ENCODE measurements at regions not wholly inside any gene's neighbourhood (a gene's known extent, or its start where the extent isn't known, plus 50 kb on each side); places are given as distances from the start of the nearest gene placed in this dataset.

GRCh38 chr13:64057372-64058020 lies 2641.8 kb upstream of the PCDH20 start:
- Histone ChIP-seq H3K27me3 (ENCODE audit: control insufficient read depth in 1 of 2, insufficient read depth in 2 of 2, low read length in 2 of 2) (no peaks in the 10 kb centered on the region), H3K4me2 (ENCODE audit: low read depth, low read length) (no peak overlapping the region), H3K4me3 (replicated peaks in 1 of 3; ENCODE audit: insufficient read depth in 1 of 3, low read depth in 2 of 3, low read length in 3 of 3) (no peak overlapping the region), H4K20me1 (ENCODE audit: insufficient read depth, low read length) (no peaks in the 10 kb centered on the region), H3K9me3 (ENCODE audit: low read length) (no peaks in the 10 kb centered on the region), H2AFZ (ENCODE audit: low read length) (no peak overlapping the region), H3K79me2 (ENCODE audit: insufficient read depth, low read length) (no peaks in the 10 kb centered on the region), H3K4me1 (ENCODE audit: insufficient read depth, low read length) (peaks cover 9% of the 10 kb centered on the region), H3K27ac (ENCODE audit: extremely low read length, insufficient read depth, low read length) (no peak overlapping the region), H3K9ac (ENCODE audit: insufficient read depth, low read depth, low read length) (no peak overlapping the region), H3K36me3 (replicated peaks in 1 of 2; ENCODE audit: control insufficient read depth in 1 of 2, insufficient read depth in 2 of 2, low read length in 2 of 2) (no peaks in the 10 kb centered on the region; a peak in 1 of 5 replicates)
- peak; percentile 54 for FAIRE-seq
- WGBS (ENCODE audit: low lambda C conversion rate): 76% methylated on average over 2 of the region's 2 CpGs
- ATAC-seq: peak; percentile 76
- DNase-seq (ENCODE audit: low spot score): peak; percentile 33
- intact Hi-C loops (cut with micrococcal nuclease; ENCODE audit: unreplicated experiment): no loop called here
- POLR2A ChIA-PET: interaction anchor here (1.2 kb wide), 1 partner anchor 17 kb away, joined by 3 read pairs; no protein-coding TSS in a partner anchor
- BruUV-seq (replicated peaks): no TSS peak
- CTCF ChIA-PET (ENCODE audit: low intra/inter-chr PET ratio, low total read pairs): no interaction called here
- in situ Hi-C loops (cut with HindIII; ENCODE audit: extremely low pct_ligation_motif_present, low pct_unique_long_range_greater_than_20kb): no loop called here
- TF ChIP-seq ZNF383 (CRISPR knock-in tag; IDR thresholded peaks at IDR 0.05; ENCODE audit: borderline replicate concordance): no peak
- 0 out of 2 replicates have a peak, but pooled peaks have one; percentile 43 for TF ChIP-seq ZMYM4 (CRISPR knock-in tag; IDR thresholded peaks at IDR 0.05)
- TF ChIP-seq MED1 (CRISPR knock-in tag; IDR thresholded peaks at IDR 0.05): no peak
- no peak for TF ChIP-seq KLF13 (CRISPR knock-in tag; IDR thresholded peaks at IDR 0.05)
- TF ChIP-seq DRAP1 (CRISPR knock-in tag; IDR thresholded peaks at IDR 0.05): no peak
- TF ChIP-seq HNF4A (CRISPR knock-in tag; IDR thresholded peaks at IDR 0.05): 0 out of 2 replicates have a peak, but pooled peaks have one; percentile 27
- no peak for TF ChIP-seq KLF12 (CRISPR knock-in tag; IDR thresholded peaks at IDR 0.05; ENCODE audit: borderline replicate concordance)
- no peak for TF ChIP-seq ZNF263 (CRISPR knock-in tag; IDR thresholded peaks at IDR 0.05)
- TF ChIP-seq THRA (CRISPR knock-in tag; IDR thresholded peaks at IDR 0.05; ENCODE audit: borderline replicate concordance): no peak
- no peak for TF ChIP-seq POLR2AphosphoS5 (IDR thresholded peaks at IDR 0.05; ENCODE audit: low read depth, low read length)
- TF ChIP-seq SOX13 (IDR thresholded peaks at IDR 0.05): no peak
- TF ChIP-seq SOX13 (CRISPR knock-in tag; conservative IDR thresholded peaks at IDR 0.05 in 1 of 2, IDR thresholded peaks at IDR 0.05 in 1 of 2): peak in 1 of 2 experiments; percentile 72; a peak in 2 of 4 replicates
- no peak for TF ChIP-seq FOXP1 (IDR thresholded peaks at IDR 0.05)
- TF ChIP-seq FOXP1 (CRISPR knock-in tag; IDR thresholded peaks at IDR 0.05): peak; percentile 38; the same call in 1 of the 2 replicates
- TF ChIP-seq TSC22D2 (CRISPR knock-in tag; IDR thresholded peaks at IDR 0.05; ENCODE audit: borderline replicate concordance): no peak
- TF ChIP-seq ZNF598 (CRISPR knock-in tag; IDR thresholded peaks at IDR 0.05; ENCODE audit: borderline replicate concordance): no peak
- TF ChIP-seq SOX6 (IDR thresholded peaks at IDR 0.05): no peak
- TF ChIP-seq SOX6 (CRISPR knock-in tag; IDR thresholded peaks at IDR 0.05): peak; percentile 66; the same call in 1 of the 2 replicates
- TF ChIP-seq FOXM1 (CRISPR knock-in tag; IDR thresholded peaks at IDR 0.05): no peak
- TF ChIP-seq HINFP (CRISPR knock-in tag; IDR thresholded peaks at IDR 0.05; ENCODE audit: low read depth): no peak
- no peak for TF ChIP-seq ZBTB46 (CRISPR knock-in tag; IDR thresholded peaks at IDR 0.05; ENCODE audit: borderline replicate concordance)
- no peak for TF ChIP-seq ZNF33B (CRISPR knock-in tag; IDR thresholded peaks at IDR 0.05)
- no peak for TF ChIP-seq ZFP37 (CRISPR knock-in tag; IDR thresholded peaks at IDR 0.05; ENCODE audit: borderline replicate concordance)
